HT-29 (cell line): ENCODE measurements at regions not wholly inside any gene's neighbourhood (a gene's known extent, or its start where the extent isn't known, plus 50 kb on each side); places are given as distances from the start of the nearest gene placed in this dataset.

Experiments
- DNase-seq: peaks from one replicate; pipeline ENCODE4 v3.0.0-alpha.2; 2015; ENCODE audit warnings: low spot score

DNA sequence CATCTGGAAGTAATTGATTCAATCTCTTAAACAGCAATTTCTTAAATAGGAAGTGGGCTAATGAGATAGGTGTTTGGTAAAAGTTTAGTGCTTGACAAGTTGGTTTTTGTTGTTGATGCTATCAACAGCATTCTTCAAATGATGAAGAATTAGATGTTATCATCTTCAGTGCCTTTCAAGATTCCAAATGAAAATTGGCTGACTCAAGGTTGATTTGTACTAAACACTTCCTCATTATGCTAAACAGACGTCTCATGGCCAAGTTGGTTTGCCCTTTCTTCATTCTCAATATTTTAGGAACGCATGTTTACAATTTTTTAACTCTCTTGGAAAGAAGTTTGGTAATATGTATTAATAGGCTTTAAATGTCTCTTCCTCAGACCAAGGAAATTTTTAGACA lies 86.0 kb downstream of the MID1IP1 start:
- no peak for DNase-seq

- no peak for DNase-seq
Measured at GRCh38 chrX:38890326-38890725, 89.1 kb downstream of the MID1IP1 start.

DNA sequence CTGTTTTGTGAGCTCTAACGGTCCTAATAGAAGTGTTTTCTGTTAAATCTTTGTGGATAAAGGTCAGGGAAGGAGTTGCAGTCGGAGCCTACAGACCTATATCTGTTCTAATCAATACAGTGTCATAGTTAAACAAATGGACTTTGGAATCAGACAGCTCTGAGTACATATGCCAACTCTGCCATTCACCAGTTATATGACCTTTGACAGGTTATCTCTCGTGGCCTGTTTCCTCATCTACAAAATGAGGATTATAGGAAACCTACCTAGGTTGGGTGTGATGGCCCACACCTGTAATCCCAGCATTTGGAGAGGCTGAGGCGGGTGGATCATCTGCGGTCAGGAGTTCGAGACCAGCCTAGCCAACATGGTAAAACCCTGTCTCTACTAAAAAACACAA lies 89.7 kb downstream of the MID1IP1 start:
- DNase-seq: no peak

DNA sequence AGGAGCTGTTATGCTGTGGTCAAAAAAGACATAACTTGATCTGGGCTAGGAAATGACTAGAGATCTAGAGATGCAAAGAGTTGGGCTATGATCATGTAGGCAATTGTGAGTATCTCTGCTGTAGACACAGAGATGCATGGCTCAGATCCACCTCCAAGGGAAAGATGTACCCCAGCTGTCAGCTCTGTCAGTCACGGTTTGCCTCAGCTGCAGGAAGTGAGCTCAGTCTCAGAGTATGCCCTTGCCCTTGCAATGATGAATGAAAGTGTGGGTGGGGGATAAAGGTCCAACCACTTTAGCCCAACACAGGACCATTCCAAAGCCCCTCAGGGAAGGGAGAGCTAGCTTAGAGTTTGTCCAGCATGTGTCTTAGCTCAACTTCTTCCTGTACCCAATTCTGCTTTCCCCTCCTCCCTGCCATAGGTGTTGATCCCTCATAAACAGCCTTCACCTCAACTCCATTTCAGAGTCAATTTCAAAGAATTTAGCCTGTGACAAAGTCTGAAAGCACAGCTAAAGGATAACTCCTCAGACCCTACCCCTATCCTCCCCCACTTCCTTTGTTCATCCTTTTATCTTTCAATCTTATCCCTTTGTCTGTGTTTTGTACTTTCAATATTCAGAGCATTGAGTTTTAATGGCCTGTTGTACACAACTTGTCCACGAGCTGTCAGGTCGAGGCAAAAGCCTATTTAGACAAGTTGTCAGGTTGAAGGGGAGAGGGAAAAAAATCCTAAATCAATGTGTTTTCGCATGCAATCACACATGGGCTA lies 90.6 kb downstream of the MID1IP1 start:
- no peak for DNase-seq

GRCh38 chrX:38893441-38893840 lies 92.2 kb downstream of the MID1IP1 start:
- DNase-seq: no peak

- DNase-seq: no peak
Measured at GRCh38 chrX:38895775-38896174, 94.5 kb downstream of the MID1IP1 start.

GRCh38 chrX:38896724-38897298 lies 95.6 kb downstream of the MID1IP1 start:
- DNase-seq: no peak

DNA sequence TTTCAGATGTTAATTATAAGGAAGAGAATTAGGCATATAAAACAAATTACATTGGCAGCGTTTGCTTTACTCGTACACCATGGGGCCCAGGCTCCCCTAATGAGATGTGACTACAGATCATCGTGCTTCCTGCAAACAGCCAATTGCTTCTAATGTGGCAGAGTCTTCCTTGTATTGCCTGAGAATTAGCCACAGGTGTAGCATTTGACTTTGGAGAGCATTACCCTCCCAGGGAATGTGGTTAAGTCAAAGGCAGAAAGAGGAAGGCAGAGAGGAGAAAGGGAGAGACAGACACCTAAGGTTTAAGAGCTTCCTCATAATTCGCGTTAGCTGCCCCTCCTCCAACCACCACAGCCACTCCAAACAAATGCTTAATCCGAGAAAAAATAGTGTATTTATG lies 97.0 kb downstream of the MID1IP1 start:
- DNase-seq: no peak

GRCh38 chrX:38899650-38900049 lies 98.4 kb downstream of the MID1IP1 start:
- no peak for DNase-seq

DNA sequence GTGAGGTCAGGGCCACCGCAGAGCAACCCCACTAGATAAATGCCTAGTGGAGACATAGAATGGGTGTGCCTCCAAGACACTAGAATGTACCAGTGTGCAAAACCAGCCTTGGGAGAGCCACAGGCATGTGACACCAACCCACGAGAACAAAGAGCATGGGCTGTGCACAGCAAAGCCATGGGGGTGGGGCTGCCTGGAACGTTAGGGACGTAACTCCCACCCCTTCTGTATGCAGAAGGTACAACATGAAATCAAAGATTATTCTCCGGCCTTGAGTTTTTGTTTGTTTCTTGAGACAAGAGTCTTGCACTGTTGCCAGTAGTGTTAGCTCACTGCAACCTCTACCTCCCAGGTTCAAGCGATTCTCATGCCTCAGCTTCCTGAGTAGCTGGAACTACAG lies 99.5 kb downstream of the MID1IP1 start:
- DNase-seq: no peak

GRCh38 chrX:38902972-38903492 lies 101.8 kb downstream of the MID1IP1 start:
- DNase-seq: no peak

- DNase-seq: no peak
Measured at GRCh38 chrX:38916801-38917200, 115.5 kb downstream of the MID1IP1 start.

DNA sequence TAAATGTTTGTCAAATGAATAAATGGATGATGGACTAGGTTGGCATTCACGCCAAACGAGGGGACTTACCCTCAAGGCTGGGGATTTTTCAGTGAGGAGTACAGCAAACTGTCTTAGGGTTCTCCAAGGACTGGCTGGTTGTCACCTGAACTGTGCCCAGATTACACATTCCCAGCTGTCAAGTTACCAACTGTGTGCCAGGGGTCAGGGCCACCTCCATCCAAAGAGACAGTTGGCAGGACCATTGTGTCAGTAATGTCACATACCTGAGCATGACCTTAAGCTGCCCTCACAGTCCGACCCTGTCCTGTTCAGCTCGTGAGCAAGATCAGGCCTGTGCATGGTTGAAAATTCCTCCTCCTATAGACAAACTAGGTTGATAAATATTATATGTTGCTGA lies 116.7 kb downstream of the MID1IP1 start:
- DNase-seq: no peak

DNA sequence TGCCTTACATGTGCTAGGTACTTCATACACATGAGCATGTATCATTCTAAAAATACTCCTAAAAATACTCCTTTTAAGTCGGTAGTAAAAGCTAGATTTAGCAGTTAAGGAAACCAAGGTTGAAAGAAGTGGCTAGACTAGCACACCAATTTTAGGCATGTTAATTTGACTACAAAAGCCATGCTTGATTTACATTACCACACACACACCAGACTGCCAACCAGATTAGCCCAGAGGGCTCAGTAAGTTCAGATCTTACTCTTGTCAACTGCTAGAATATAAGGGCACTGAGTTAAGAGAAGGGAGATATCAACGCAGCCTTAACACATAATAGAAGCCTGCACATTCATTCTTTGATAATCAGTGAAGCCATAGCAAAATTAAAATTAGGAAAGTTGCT lies 117.9 kb downstream of the MID1IP1 start:
- no peak for DNase-seq

DNA sequence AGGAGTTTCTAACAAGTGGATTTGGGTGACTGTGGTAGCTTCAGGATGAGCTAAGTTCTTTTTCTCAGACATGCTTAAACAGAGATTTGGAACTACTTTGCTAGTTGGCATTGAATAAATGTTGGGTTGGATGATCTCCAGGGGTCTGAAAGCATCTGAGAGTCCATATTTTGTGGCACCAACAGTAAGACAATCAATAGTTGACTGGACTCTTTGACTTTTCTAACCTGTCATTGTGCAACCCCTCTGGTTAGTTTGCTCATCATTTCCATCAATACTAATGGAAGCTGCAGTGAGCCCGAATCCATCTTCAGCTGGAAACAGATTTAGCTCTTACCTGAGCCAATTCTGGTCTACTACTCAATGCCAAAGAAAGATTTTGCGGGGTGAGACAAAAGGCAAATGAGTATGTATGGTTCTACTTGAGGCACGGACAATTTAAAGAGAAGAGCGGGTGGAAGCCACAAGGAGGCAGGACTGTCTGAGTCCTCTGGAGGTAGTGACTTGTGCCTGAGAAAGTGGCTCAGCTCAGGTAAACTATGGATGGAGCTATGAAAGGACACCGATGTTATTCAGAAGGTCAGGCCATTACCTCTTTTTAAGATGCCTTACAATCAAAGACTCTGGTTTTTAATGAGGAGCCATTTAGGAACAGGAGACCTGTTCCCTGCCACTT lies 118.7 kb downstream of the MID1IP1 start:
- DNase-seq: no peak

GRCh38 chrX:38923451-38923969 lies 122.3 kb downstream of the MID1IP1 start:
- DNase-seq: no peak

GRCh38 chrX:38927592-38927991 lies 126.3 kb downstream of the MID1IP1 start:
- no peak for DNase-seq

GRCh38 chrX:38929966-38930421 lies 128.7 kb downstream of the MID1IP1 start:
- no peak for DNase-seq

DNA sequence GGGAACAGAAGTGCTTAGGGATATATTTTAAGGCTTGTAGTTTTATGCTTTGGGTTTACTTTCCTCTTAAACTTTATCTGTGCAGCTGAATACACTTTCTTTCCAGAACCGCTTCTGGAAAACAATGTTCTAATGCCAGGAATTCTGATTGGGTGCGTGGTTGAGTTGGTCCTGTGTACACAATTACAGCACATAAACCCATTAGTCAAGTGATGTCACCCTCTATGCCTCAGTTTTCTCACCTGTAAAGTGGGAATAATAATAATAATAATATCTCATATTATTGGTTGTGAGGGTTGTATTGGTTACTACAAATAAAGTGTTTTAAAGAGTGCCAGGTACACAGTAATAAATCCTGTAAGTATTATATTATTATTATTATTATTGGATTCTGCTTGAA lies 129.2 kb downstream of the MID1IP1 start:
- DNase-seq: no peak

GRCh38 chrX:38935561-38935960 lies 134.3 kb downstream of the MID1IP1 start:
- no peak for DNase-seq

DNA sequence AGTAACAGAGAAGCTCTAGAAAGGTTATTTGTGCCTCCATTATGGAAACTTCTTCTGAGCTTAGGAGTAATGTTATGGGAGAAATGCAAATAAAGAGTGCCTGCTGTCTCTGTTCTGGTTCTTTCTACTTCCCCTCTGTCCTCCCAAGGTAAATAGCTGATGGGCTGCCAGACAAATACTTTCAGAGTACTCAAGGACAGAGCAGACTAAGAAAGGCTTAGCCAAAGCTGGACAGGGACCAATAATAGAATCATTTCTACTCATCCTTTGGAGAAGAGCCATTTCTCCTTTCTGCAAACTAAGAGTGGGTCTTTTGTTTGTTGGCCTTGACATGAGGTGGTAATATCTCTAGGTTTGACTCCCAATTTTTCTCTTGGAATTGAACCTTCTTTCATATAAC lies 136.1 kb downstream of the MID1IP1 start:
- DNase-seq: no peak

DNA sequence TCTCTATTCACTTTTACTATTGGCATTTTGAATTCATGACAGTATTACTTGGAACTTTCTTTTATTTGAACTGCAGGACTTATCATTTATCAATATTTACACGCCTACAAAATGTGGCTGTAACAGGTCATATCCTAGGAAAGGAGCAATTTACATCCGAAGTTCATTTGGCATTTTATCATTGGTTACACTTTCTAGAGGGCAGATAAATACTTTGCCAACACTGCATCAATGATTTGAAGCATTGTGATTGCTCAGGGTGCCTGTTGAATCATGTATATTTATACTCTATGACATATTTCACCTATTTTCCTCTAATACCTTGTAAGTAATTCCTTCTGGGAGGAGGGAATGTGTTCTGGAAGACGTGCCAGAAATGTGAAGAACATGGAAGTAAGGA lies 136.7 kb downstream of the MID1IP1 start:
- DNase-seq: no peak
